Choroid plexus epithelial cell (primary cell): ENCODE measurements at regions not wholly inside any gene's neighbourhood (a gene's known extent, or its start where the extent isn't known, plus 50 kb on each side); places are given as distances from the start of the nearest gene placed in this dataset.

ENCODE experiments used
- DNase-seq: peaks from one replicate; pipeline ENCODE4 v3.0.0-alpha.2; 2010; ENCODE audit warnings: low read depth
- H3K4me3 ChIP-seq: 2 replicates; pipeline ENCODE4 v1.5.1; 2011; ENCODE audit warnings: low read depth, mild to moderate bottlenecking, control low read depth, low read length, moderate library complexity
- TF ChIP-seq, protein P1 (sequence below): conservative IDR thresholded peaks from 2 replicates; pipeline ENCODE4 v1.5.1; 2011; ENCODE audit warnings: low read depth, mild to moderate bottlenecking, control low read depth, inconsistent platforms, low read length, moderate library complexity

DNA sequence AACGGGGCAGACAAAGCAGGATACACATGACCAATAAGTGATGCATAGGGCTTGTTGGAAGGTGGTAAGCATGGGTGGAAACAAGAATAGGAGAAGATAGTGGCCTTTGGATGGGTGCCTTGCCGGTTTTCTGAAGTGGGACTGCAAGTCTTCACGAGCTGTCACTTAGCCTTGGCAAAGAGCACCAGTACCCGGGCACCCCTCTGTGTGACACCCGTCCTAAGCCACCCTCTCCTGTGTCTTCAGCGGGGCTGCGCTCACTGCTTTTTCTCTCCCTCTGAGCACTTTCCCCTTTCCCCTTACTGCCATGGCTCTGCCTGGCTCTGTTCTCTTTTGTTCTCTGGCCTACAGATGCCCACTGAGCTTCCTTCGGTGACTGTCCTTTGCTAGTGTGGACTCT is 399.7 kb upstream of the MKI67 start:
- no peak for DNase-seq
- TF ChIP-seq, protein P1, sequence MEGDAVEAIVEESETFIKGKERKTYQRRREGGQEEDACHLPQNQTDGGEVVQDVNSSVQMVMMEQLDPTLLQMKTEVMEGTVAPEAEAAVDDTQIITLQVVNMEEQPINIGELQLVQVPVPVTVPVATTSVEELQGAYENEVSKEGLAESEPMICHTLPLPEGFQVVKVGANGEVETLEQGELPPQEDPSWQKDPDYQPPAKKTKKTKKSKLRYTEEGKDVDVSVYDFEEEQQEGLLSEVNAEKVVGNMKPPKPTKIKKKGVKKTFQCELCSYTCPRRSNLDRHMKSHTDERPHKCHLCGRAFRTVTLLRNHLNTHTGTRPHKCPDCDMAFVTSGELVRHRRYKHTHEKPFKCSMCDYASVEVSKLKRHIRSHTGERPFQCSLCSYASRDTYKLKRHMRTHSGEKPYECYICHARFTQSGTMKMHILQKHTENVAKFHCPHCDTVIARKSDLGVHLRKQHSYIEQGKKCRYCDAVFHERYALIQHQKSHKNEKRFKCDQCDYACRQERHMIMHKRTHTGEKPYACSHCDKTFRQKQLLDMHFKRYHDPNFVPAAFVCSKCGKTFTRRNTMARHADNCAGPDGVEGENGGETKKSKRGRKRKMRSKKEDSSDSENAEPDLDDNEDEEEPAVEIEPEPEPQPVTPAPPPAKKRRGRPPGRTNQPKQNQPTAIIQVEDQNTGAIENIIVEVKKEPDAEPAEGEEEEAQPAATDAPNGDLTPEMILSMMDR: no peak
- no peak overlapping the region for H3K4me3 ChIP-seq

- TF ChIP-seq, protein P1: no peak
- peak; percentile 2 for DNase-seq
- no peak overlapping the region for H3K4me3 ChIP-seq
Measured at GRCh38 chr10:128526791-128527375, 400.7 kb upstream of the MKI67 start.

DNA sequence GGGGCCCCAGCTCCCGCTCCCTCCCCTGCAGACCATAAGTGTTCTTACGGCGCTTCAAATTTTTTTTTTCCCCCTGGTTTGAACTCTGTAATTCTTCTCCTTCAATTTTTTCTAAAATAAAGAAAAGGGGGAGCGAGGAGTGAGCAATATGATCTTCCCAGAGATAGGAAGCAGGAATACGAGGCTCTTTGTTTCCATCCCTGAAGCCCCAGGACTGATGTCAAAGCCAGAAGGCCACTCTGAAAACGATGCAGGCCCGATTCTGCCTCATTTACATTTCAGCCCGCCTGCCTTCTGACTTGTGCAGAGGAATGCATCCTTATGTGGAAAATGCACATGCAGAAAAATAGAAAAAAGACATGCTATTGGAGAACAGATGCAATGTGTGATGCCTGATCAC is 401.5 kb upstream of the MKI67 start:
- TF ChIP-seq, protein P1: no peak
- no peak for DNase-seq

DNA sequence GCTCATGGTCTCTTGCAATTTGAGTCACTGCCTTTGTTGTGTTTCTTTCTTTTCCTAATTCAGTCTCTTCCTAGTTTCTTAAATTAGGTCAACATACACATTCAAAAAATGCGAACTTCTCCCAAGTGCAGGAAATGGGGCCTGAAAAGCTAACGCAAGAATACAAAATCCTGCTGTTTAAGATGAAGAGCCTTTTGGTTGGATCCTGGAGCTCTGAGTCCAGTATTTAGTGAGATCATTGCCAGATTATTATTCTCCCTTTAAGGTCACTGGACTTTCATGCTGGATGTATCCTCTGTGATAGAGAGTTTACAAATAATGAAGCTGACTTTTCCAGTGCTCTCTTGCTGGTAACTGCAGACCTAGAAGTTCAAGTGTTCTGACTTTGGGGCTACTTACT is 401.9 kb upstream of the MKI67 start:
- no peak for DNase-seq
- no peak overlapping the region for H3K4me3 ChIP-seq
- TF ChIP-seq, protein P1: no peak

More for the DNA sequence above, 401.5 kb upstream of the MKI67 start:
- H3K4me3 ChIP-seq: no peak overlapping the region

DNA sequence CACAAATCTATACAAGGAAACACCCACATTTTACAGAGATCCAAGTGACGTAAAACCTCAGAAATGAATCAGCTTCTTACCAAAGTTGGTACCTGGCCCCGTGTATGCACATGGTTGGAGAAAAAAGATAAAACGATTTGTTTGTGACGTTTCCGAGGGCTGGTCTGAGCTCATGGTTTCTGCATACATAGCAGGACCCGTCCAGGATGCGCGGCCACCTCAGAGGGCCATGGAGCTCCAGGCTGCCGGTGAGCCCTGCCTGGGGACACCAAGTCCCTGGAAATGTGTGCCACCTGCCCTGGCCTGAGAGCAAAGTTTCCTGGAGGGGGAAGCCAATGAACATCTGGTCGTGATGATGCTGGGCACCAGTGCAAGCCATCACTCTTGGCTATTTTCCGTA is 402.6 kb upstream of the MKI67 start:
- H3K4me3 ChIP-seq: no peak overlapping the region
- TF ChIP-seq, protein P1: no peak
- no peak for DNase-seq

- no peak overlapping the region for H3K4me3 ChIP-seq
- TF ChIP-seq, protein P1: no peak
- DNase-seq: no peak
Measured at GRCh38 chr10:128529225-128529624, 403.0 kb upstream of the MKI67 start.

DNA sequence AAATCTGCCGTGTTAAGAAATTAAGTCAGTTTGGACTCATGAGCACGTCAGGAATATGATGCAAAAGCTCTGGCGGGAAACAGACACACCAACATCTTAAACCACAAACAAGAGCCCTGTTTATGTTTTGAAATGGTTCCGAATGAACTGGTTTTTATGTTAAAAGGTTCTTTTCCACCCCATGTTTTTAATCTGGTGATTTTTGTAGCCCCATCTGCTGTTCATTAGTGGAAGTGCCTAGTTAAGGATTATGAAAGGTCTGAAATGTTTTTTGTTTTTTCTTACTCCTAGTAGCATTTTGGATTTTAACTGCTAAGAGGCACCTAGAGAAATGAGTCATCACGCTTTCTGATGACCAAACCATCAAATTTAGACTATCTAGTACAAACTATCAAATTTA is 404.1 kb upstream of the MKI67 start:
- DNase-seq: peak; percentile 34
- no peak overlapping the region for H3K4me3 ChIP-seq
- TF ChIP-seq, protein P1: peak; percentile 57
